ENCODE measurements at regions not wholly inside any gene's neighbourhood (a gene's known extent, or its start where the extent isn't known, plus 50 kb on each side); places are given as distances from the start of the nearest gene placed in this dataset.

DNA sequence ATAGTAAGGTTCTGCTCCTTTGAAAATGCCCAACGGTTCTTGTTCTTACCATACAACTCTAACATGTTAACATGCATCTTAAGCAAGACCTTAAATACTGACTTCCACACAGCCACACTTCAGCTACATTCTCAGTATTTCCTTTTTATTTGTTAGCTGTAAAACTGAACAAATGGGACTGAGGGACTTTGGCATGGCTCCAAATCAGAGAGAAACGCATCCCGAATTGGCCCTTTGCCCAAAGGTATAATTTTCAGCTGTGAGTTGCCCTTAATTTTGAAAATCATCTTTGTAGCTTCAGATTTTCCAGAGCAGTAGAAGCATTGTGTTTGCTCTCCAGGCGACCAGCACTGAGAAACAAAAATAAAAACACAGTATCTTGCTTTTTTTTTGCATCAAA lies 56.4 kb downstream of the NEUROD6 start:
- DNase-seq (ENCODE audit: low spot score) = no peak

DNA sequence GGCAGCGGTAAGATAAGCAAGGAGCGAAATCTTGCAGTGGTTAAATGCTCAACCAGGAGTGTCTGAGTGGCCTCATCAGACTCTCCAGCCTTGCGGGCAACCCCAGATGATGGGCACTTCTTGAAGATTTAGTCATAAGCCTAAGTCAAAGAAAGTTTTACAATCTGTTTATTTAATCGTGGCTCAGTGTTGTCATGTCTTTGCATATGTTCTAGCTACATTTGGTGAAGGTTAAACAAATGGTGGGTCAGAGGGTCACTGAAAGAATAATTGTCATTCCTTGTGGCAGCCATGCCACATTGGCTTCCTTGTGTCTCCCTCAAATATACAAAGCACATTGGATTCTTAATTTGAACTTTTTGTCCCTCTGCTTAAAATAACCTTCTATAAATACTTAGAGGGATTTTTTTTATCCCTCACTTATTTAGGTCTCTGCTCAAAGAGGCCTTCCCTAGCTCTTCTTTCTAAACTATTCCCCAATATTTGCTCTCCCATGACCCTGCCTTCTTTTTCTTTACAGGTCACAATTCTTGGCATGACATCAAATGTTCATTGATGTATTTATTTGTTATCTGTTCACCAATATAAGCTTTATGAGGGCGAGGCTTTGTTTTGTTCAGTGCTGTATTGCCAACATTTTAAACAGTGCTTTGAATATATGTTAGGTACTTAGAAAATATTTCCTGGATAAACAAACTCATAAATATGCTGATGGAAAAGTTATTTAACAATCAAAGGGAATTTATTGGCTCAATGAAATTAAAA lies 68.7 kb downstream of the NEUROD6 start:
- no peak for DNase-seq (ENCODE audit: low spot score)

GRCh38 chr7:31267486-31267885 lies 73.0 kb downstream of the NEUROD6 start:
- DNase-seq (ENCODE audit: low spot score) = no peak

DNA sequence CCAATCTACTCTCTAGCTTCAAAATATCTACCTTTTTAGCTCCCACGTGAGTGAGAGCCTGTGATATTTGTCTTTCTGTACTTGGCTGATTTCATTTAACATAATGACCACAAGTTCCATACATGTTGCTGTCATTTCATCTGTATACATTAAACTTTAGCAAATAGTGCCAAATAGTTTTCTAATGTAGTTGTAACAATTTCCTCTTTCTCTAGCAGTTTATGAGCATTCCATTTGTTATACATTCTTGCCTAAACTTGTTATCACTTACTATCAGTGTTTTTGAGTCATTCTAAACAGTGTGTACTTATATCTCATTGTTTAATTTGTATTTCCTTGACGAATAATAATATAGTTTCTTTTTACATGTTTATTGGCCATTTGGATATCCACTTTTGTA lies 77.2 kb downstream of the NEUROD6 start:
- no peak for DNase-seq (ENCODE audit: low spot score)

GRCh38 chr7:31261341-31261740 lies 79.2 kb downstream of the NEUROD6 start:
- DNase-seq (ENCODE audit: low spot score) = no peak

DNA sequence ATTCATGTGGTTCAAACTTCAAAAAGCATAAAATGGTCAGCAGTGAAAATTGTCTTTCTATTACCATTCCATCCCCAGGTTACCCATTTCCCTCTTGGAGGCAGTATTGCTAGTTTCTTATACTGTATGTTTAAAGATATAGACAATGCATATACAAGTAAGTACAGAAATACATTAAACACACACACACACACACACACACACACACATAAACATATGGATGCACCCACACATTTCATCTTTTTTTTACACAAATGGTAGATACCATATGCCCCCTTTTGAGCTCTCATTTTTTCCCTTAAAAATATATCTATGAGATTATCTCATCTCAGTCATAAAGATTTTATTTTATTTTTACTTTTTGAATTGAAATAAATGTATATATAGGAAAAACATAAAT lies 79.7 kb downstream of the NEUROD6 start:
- DNase-seq (ENCODE audit: low spot score) = no peak

- DNase-seq (ENCODE audit: low spot score) = no peak
Measured at GRCh38 chr7:31258391-31258790, 82.1 kb downstream of the NEUROD6 start.

- DNase-seq (ENCODE audit: low spot score) = no peak
Measured at GRCh38 chr7:31256506-31256905, 84.0 kb downstream of the NEUROD6 start.

- no peak for DNase-seq (ENCODE audit: low spot score)
Measured at GRCh38 chr7:31254926-31255325, 85.6 kb downstream of the NEUROD6 start.

- no peak for DNase-seq (ENCODE audit: low spot score)
Measured at GRCh38 chr7:31253532-31253931, 87.0 kb downstream of the NEUROD6 start.

DNA sequence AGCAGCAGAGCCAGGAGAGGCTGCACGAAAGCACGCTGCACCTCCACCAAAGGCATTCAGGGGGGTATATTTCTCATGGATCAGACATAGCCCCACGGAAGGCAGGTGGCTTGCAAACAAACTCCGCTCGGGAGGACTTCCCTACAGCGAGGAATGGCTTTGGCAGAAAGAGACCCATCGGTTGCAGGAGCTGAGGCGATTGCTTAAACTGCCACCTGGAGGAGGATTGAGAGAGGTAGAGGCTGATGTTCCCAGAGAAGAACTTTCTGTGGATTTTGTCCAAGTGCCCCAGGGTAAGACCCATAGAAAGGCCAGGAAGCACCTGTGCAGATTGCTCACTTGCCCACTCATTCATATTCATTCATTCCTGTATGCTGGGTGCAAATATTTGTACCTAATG lies 89.1 kb downstream of the NEUROD6 start:
- no peak for DNase-seq (ENCODE audit: low spot score)

- no peak for DNase-seq (ENCODE audit: low spot score)
Measured at GRCh38 chr7:31249671-31250070, 90.9 kb downstream of the NEUROD6 start.

DNA sequence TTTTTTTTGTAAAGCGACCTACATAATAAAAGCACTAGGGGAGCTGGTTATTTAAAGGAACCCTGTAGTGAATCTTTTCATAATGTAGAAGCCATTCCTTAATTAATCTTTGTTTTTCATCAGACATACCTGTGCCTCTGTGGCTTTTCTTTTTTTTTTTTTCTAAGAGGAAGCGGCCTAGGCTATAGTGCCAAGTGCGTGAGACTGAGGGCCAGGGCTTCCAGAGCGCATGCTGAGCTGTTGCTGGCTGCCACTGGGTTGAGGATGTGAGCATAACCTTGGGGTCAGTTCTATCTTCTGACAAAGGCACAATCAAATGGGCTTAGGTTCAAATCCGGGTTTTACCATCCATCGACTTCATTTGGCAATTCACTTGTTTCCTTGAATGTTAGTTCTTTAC lies 103.7 kb downstream of the NEUROD6 start:
- no peak for DNase-seq (ENCODE audit: low spot score)

DNA sequence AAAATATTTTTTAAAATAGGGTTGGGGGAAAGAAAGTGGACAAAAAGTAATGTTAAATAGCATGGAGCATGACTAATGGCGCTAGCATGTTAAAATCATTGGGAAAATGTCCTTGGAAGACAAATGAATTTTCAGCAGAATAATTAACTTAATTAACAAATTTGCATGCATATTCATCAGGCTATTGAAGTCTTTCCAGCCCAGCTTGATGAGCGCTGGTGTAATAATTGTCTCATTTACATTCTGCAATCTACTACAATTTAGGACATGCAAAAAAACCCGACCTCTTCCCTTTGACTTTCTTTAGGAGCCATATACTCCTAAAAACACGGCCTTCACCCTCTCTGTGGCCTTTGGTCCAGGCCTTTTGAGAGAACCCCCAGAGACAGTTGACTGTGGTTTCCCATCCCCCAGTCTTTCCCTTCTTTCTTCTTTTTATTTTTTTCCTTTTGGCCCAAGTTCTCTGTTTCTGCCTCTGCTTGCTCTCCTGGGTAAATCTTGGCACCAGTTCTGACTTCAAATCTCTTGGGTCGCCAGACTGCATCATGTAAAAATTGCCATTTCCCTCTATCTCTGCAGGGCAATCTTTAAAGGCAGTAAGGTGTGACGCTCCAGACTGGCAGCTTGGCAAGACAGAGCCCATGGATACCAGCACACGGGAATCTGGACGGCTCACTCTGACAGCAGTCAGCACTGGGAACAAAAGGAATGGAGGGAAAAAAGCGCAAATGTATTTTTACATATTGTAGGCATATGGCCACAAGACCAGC lies 105.5 kb downstream of the NEUROD6 start:
- DNase-seq (ENCODE audit: low spot score) = no peak

GRCh38 chr7:31228957-31229356 lies 111.6 kb downstream of the NEUROD6 start:
- no peak for DNase-seq (ENCODE audit: low spot score)

GRCh38 chr7:31214751-31215150 lies 125.8 kb downstream of the NEUROD6 start:
- no peak for DNase-seq (ENCODE audit: low spot score)

- no peak for DNase-seq (ENCODE audit: low spot score)
Measured at GRCh38 chr7:31211281-31211680, 129.2 kb downstream of the NEUROD6 start.

- no peak for DNase-seq (ENCODE audit: low spot score)
Measured at GRCh38 chr7:31204071-31204470, 136.5 kb downstream of the NEUROD6 start.

- no peak for DNase-seq (ENCODE audit: low spot score)
Measured at GRCh38 chr7:31203551-31203950, 137.0 kb downstream of the NEUROD6 start.

DNA sequence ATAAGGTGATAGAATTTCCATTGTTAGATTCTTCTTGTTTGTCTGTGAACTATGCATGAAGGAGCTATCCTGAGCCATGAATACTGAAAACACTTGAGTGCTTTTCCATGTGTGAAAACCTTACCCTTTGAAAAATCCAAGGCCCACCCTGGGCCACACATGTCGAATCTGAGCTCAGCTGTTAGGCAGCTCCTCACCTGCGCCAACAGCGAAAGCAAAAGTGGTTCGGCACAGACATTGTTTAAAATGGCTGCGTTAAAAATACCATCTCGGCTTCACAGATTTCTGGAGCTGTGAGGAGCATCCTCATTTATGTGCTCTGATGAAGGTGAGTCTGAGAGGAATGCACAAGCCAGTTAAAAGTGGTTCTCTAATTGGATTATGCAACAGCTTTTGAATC lies 137.7 kb downstream of the NEUROD6 start:
- DNase-seq (ENCODE audit: low spot score) = no peak

DNA sequence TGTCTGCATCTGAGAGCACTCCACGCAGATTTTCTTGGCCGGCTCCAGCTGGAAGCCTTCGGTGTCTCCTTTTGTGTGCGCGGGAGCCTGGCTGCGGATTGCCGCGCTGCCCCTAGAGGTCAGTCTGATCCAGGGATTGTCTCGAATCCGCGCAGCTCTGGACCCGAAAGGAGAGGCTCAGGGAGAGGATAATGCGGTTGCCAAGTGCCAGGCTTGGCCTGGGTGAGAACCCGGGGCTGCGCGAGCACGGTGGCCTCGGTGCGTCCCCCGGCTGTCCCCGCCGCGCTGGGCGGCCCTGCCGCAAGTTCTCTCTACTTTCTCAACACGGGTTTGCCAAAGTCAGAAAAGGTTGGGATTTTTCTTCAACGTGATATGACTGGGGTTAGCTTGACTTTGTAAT lies 140.9 kb downstream of the ADCYAP1R1 start:
- peak; percentile 81 for DNase-seq (ENCODE audit: low spot score)

DNA sequence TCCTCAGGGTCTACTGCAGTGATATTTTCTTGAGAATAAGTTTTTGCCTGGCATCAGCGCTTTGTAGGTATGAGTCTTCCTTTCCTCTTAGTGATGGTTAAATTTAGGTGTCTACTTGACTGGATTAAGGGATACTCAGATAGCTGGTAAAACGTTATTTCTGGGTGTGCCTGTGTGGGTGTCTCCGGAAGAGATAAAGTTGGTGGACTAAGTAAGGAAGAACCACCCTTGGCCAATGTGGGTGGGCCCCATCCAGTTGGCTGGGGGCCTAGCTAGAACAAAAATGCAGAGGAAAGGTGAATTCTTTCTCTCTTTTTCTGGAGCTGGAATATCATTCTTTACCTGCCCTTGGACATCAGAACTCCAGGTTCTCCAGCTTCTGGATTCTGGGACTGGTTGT lies 138.8 kb downstream of the ADCYAP1R1 start:
- no peak for DNase-seq (ENCODE audit: low spot score)

GRCh38 chr7:31186202-31186601 lies 134.1 kb downstream of the ADCYAP1R1 start:
- DNase-seq (ENCODE audit: low spot score) = no peak

- no peak for DNase-seq (ENCODE audit: low spot score)
Measured at GRCh38 chr7:31175672-31176071, 123.6 kb downstream of the ADCYAP1R1 start.
